ENCODE measurements at regions not wholly inside any gene's neighbourhood (a gene's known extent, or its start where the extent isn't known, plus 50 kb on each side); places are given as distances from the start of the nearest gene placed in this dataset.
"Not testable (repeated sequence)": the region's sequence is repeated elsewhere in the genome, so short reads cannot be mapped to it uniquely, and the experiment has no call there.

GRCh38 chr9:79103257-79103656 lies 468.5 kb upstream of the TLE4 start:
- 95% methylated on average over 8 of the region's 17 CpGs for WGBS (ENCODE audit: insufficient coverage)

GRCh38 chr9:79104216-79104615 lies 467.5 kb upstream of the TLE4 start:
- DNase-seq, result no peak
- H3K4me3 Mint-ChIP-seq, result no peak overlapping the region
- TF ChIP-seq, protein P1, sequence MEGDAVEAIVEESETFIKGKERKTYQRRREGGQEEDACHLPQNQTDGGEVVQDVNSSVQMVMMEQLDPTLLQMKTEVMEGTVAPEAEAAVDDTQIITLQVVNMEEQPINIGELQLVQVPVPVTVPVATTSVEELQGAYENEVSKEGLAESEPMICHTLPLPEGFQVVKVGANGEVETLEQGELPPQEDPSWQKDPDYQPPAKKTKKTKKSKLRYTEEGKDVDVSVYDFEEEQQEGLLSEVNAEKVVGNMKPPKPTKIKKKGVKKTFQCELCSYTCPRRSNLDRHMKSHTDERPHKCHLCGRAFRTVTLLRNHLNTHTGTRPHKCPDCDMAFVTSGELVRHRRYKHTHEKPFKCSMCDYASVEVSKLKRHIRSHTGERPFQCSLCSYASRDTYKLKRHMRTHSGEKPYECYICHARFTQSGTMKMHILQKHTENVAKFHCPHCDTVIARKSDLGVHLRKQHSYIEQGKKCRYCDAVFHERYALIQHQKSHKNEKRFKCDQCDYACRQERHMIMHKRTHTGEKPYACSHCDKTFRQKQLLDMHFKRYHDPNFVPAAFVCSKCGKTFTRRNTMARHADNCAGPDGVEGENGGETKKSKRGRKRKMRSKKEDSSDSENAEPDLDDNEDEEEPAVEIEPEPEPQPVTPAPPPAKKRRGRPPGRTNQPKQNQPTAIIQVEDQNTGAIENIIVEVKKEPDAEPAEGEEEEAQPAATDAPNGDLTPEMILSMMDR (IDR thresholded peaks at IDR 0.05), result no peak
- Histone ChIP-seq H3K4me1 (ENCODE audit: control insufficient read depth in 1 of 2, insufficient read depth in 2 of 2, low read length in 2 of 2) (no peaks in the 10 kb centered on the region), H3K79me2 (ENCODE audit: insufficient read depth, low read length) (no peaks in the 10 kb centered on the region), H3K4me2 (replicated peaks; ENCODE audit: extremely low read depth, low read length, poor library complexity, severe bottlenecking) (no peak overlapping the region), H3K4me3 (replicated peaks in 1 of 3; ENCODE audit: low read depth in 2 of 3, low read length in 3 of 3) (no peak overlapping the region), H2AFZ (ENCODE audit: insufficient read depth, low read depth, low read length, poor library complexity, severe bottlenecking) (no peak overlapping the region), H3K27me3 (ENCODE audit: control insufficient read depth in 2 of 2, insufficient read depth in 2 of 2, low read length in 2 of 2) (no peaks in the 10 kb centered on the region), H3K27ac (ENCODE audit: low read depth in 1 of 2, low read length in 2 of 2) (no peak overlapping the region), H3K36me3 (replicated peaks in 1 of 2; ENCODE audit: control insufficient read depth in 1 of 2, insufficient read depth in 2 of 2, low read length in 2 of 2) (no peaks in the 10 kb centered on the region), H3K9me3 (replicated peaks in 1 of 2; ENCODE audit: control insufficient read depth in 1 of 2, insufficient read depth in 1 of 2, low read length in 2 of 2) (peaks cover 0 to 8% of the 10 kb centered on the region in 2 donors), H4K20me1 (ENCODE audit: insufficient read depth, low read length) (no peaks in the 10 kb centered on the region), H3K9ac (ENCODE audit: insufficient read depth, low read length, poor library complexity, severe bottlenecking) (no peak overlapping the region)
- WGBS (ENCODE audit: insufficient coverage), result no CpG with 5 or more reads among the region's 1 CpG
- H3K36me3 Mint-ChIP-seq, result no peaks in the 10 kb centered on the region
- H3K9me3 Mint-ChIP-seq, result peaks cover 11 to 21% (median 17%) of the 10 kb centered on the region in 7 donors
- intact Hi-C loops (cut with micrococcal nuclease), result no loop called here
- H3K27me3 Mint-ChIP-seq (ENCODE audit: low read depth in 3 of 3), result peaks cover 0 to 2% (median 0%) of the 10 kb centered on the region in 3 donors
- no peak overlapping the region for H3K27ac Mint-ChIP-seq
- H3K4me1 Mint-ChIP-seq, result no peaks in the 10 kb centered on the region

More at GRCh38 chr9:79103257-79103656, 468.5 kb upstream of the TLE4 start:
- H3K4me1 Mint-ChIP-seq; H3K79me2 ChIP-seq (ENCODE audit: insufficient read depth, low read length); H3K27ac ChIP-seq (ENCODE audit: low read depth in 1 of 2, low read length in 2 of 2); H3K9ac ChIP-seq (ENCODE audit: insufficient read depth, low read length, poor library complexity, severe bottlenecking); H3K4me3 ChIP-seq (replicated peaks in 1 of 3; ENCODE audit: low read depth in 2 of 3, low read length in 3 of 3); H3K4me1 ChIP-seq (ENCODE audit: control insufficient read depth in 1 of 2, insufficient read depth in 2 of 2, low read length in 2 of 2); H4K20me1 ChIP-seq (ENCODE audit: insufficient read depth, low read length); DNase-seq; H3K27me3 Mint-ChIP-seq (ENCODE audit: low read depth in 3 of 3); H3K4me2 ChIP-seq (replicated peaks; ENCODE audit: extremely low read depth, low read length, poor library complexity, severe bottlenecking); H3K9me3 ChIP-seq (replicated peaks in 1 of 2; ENCODE audit: control insufficient read depth in 1 of 2, insufficient read depth in 1 of 2, low read length in 2 of 2); H3K36me3 Mint-ChIP-seq; H3K4me3 Mint-ChIP-seq; H2AFZ ChIP-seq (ENCODE audit: insufficient read depth, low read depth, low read length, poor library complexity, severe bottlenecking); H3K36me3 ChIP-seq (replicated peaks in 1 of 2; ENCODE audit: control insufficient read depth in 1 of 2, insufficient read depth in 2 of 2, low read length in 2 of 2); H3K27ac Mint-ChIP-seq; H3K27me3 ChIP-seq (ENCODE audit: control insufficient read depth in 2 of 2, insufficient read depth in 2 of 2, low read length in 2 of 2); intact Hi-C loops (cut with micrococcal nuclease): not testable (repeated sequence)
- H3K9me3 Mint-ChIP-seq, result peaks cover 7 to 23% (median 11%) of the 10 kb centered on the region in 7 donors

Data from CD14-positive monocyte (primary cell).